GM20431 (cell line): ENCODE measurements at regions not wholly inside any gene's neighbourhood (a gene's known extent, or its start where the extent isn't known, plus 50 kb on each side); places are given as distances from the start of the nearest gene placed in this dataset.

Source experiments
- in situ Hi-C: fragments of 300-500 bp; cut with MseI, MboI; formaldehyde crosslinking; loops from one replicate; pipeline ENCODE4 v1.15.0; 2020; ENCODE audit warnings: low sequenced_read_pairs; ENCODE audit not compliant: unreplicated experiment

- in situ Hi-C loops, result no loop called here
Measured at GRCh38 chr10:6640433-6641040, 60.5 kb upstream of the PRKCQ start.

- in situ Hi-C loops, result no loop called here
Measured at GRCh38 chr10:6637053-6637452, 57.0 kb upstream of the PRKCQ start.

- in situ Hi-C loops, result no loop called here
Measured at GRCh38 chr10:6635784-6636183, 55.7 kb upstream of the PRKCQ start.
